ENCODE measurements at regions not wholly inside any gene's neighbourhood (a gene's known extent, or its start where the extent isn't known, plus 50 kb on each side); places are given as distances from the start of the nearest gene placed in this dataset.

DNA sequence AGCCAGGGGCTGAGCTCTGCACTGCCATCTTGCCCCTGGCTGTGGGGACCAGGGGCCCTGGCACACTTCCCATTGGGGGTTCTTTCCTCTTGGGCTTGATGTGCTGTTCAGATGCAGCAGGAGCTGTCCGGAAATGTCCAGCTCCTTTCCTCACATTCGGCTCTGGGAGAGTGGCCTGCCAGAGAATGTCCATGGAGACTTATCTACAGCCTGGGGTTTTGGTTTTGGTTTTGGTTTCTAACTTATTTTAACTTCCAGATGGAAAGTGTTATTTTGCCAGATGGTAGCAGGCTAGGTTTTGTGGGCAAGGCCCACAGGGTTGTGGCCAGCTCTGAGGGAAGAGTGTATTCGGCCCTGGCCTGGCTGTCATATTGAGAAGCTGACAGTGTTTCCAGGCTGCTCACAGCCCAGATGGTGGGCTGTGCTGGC, 177.3 kb downstream of the ANKRD30B start:
- TF ChIP-seq CTCF (tag by site-specific recombination; IDR thresholded peaks at IDR 0.05) (no peak), ZNF777 (tag by site-specific recombination; IDR thresholded peaks at IDR 0.05; ENCODE audit: borderline replicate concordance) (no peak), ZNF324 (tag by site-specific recombination; IDR thresholded peaks at IDR 0.05) (no peak), RBAK (tag by site-specific recombination; IDR thresholded peaks at IDR 0.05) (no peak), ZNF529 (tag by site-specific recombination; IDR thresholded peaks at IDR 0.05; ENCODE audit: insufficient replicate concordance) (no peak), ZNF26 (tag by site-specific recombination; IDR thresholded peaks at IDR 0.05) (no peak), ZNF501 (tag by site-specific recombination; IDR thresholded peaks at IDR 0.05) (no peak), ZNF549 (tag by site-specific recombination; IDR thresholded peaks at IDR 0.05) (no peak)
- TF ChIP-seq, protein P1, sequence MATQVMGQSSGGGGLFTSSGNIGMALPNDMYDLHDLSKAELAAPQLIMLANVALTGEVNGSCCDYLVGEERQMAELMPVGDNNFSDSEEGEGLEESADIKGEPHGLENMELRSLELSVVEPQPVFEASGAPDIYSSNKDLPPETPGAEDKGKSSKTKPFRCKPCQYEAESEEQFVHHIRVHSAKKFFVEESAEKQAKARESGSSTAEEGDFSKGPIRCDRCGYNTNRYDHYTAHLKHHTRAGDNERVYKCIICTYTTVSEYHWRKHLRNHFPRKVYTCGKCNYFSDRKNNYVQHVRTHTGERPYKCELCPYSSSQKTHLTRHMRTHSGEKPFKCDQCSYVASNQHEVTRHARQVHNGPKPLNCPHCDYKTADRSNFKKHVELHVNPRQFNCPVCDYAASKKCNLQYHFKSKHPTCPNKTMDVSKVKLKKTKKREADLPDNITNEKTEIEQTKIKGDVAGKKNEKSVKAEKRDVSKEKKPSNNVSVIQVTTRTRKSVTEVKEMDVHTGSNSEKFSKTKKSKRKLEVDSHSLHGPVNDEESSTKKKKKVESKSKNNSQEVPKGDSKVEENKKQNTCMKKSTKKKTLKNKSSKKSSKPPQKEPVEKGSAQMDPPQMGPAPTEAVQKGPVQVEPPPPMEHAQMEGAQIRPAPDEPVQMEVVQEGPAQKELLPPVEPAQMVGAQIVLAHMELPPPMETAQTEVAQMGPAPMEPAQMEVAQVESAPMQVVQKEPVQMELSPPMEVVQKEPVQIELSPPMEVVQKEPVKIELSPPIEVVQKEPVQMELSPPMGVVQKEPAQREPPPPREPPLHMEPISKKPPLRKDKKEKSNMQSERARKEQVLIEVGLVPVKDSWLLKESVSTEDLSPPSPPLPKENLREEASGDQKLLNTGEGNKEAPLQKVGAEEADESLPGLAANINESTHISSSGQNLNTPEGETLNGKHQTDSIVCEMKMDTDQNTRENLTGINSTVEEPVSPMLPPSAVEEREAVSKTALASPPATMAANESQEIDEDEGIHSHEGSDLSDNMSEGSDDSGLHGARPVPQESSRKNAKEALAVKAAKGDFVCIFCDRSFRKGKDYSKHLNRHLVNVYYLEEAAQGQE (tag by site-specific recombination; IDR thresholded peaks at IDR 0.05): no peak
